ENCODE measurements at regions not wholly inside any gene's neighbourhood (a gene's known extent, or its start where the extent isn't known, plus 50 kb on each side); places are given as distances from the start of the nearest gene placed in this dataset.

DNA sequence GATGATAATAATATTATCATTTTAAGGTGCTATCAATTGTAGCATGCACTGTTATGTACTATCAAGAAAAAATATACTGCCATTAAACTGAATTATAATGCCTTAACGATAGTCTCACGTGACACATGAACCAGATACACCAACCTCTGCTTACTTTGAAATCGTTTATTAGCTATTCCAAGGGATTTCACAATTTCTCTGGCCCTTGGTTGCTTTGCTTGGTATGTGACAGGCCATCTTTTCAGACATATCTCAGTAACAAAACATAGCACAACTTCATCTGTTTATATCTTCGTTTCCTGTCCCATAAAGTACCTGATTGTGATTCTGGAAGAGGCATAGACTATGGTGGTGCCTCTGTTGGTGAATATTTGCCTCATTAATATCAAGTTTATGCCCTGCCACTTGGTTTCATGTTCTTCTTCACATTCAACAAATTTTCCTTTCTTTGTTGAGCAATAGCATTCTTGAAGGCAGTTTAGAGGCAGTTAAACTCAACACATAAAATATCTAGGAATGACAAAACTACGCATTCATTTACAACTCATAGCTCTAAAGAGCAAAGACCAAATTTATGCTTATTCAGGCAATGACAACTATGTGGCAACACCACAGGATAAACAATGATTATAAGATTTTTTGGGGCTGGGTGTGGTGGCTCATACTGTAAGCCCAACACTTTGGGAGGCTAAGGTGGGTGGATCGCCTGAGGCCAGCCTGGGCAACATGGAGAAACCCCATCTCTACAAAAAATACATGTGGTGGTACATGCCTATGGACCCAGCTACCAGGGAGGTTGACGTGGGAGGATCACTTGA lies 84.3 kb downstream of the MCFD2 start:
- DNase-seq (ENCODE audit: low read depth): no peak

DNA sequence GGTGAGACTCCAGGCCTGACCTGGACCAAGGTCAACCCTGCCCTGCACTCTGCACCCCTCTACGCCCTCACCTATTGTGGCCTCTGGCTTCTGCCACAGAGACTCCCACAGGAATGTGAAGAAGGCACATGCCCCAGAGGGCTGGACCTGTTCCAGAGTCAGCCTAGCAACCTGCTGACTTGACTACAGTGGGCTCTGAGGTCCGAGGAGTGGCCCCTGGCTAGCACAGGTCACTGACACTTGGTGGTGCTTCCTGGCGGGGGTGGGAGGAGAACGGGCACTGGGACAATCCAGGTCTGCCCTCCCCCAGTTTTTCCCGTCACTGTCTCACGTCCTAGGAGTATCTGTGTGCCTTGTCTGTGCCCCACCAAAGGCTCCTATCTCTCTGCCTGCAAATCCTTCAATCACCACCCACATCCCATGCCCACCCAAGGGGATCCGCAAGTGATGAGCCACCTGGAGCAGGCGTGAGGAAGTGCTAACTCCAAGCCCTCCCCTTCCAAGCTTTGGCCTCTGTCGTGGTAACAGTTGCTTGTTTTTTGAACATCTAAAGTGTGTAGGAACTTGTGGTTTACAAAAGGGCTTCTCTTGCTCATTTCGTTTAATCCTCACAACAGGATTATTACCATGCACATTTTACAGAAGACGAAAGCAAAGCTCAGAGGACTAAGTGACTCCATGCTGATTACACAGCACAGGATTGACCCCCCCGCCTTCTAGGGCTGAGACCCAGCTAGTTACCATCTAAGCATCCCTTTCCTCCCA lies 86.2 kb downstream of the MCFD2 start:
- no peak for DNase-seq (ENCODE audit: low read depth)

DNA sequence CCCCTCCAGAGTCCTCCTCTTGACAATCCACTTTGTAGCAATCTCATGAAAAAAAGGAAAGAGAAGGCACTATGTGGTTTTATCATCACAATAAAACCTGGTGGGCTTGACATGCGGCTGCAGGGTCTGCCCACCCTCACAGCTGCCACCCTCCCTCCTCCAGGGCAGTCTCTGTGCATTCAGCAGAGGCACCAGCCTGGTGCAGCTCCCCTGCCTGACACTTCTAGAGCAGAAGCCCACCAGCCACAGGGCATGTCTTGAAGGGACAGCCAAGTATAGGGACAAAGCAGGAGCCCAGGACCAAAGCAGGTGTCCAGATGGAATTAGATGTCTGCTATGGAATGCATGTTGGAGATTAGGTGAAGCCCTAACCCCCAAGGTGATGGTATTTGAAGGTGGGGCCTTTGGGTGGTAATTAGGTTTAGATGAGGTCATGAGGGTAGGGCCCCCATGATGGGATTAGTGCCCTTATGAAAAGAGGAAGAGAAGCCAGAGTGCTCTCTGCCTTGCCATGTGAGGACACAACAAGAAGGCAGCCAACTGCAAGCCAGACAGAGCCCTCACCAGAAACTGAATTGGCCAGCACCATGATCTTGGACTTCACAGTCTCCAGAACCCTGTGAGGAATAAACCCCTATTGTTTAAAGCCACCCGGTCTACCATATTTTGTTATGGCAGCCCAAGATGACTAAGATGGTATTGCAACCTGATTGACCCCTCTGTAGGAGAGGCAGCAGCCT lies 86.9 kb downstream of the MCFD2 start:
- DNase-seq (ENCODE audit: low read depth): no peak

DNA sequence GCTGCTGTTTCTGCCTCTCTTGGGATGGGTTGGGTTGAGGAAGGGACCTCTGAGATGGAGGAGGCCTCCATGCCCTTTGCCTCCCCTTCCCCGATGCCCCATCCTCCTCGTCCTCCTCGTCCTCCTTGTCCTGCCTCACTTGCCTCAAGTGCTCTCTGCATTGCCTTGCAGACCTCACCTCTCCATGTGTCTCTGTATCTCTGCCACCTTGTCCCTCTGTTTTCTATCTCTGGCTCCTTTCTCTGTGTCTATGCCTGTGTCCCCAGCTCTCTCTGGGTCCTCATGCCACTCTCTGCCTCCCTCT lies 87.5 kb downstream of the MCFD2 start:
- no peak for DNase-seq (ENCODE audit: low read depth)

DNA sequence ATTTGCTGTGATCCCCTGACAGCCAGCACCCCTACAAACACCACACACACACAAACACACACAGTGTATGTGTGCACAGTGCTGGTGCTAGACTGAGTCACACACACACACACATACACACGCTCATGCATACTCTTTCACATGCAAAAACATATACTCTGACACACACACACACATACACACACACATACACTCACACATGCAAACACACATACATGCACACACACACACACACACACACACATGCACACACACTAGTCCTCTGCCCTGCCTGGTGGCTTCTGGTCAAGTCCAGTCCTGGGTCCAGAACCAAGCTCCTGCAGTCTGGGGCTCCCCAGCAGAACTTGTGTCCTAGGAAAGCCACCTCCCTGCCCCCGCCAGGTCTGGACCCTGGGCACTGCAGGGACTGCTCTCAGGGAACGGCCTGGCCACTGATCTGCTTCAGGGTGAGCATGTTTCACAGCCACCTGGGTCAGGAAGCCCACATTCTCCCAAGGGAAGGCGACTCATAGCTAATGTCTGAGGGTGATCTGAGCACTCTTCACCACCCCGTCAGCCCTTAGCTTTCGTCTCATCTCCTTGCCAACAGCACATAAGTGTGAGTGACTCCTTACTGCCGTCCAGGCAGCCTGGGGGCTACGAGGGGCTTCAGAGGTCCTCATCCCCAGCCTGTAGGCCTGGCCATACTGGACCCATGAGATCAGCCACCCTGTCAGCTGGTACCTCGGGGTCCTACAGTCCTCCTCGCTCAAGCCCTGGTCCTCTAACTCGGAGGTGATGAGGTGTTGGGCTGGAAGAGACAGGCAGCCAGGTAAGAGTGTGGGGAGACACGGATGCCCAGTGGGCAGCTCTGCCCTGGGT lies 88.1 kb downstream of the MCFD2 start:
- peak; percentile 67 for DNase-seq (ENCODE audit: low read depth)

DNA sequence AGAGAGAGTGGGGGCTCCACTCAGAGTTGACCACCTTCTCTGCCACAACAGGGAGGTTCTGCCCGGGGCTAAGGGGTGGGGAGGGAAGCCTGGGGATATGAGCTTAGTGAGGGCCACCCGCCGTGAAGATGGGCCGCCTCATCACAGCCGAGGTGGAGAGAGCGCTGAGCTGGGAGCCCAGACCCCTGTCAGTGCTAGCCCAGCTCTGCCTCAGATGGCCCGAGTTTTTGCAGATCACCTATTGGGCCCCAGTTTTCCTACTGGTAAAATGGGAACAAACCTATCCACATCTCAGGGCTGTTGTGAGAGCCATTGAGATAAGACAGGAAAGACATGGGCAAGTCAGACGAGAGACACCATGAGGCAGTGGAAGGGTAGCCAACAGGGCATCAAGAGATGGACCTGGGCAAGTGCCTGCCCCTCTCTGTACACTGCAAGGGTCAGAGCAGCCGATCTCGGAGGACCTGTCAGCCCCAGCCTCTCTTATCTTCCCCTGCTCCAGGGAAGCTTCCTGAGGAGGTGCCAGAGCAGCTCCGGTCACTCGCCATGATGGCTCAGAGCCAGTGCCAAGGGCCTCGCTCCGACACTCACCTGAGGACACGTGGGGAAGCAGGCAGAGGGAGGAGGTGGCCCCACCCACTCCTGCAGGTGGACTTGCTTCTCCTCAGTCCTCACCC lies 88.9 kb downstream of the MCFD2 start:
- no peak for DNase-seq (ENCODE audit: low read depth)

DNA sequence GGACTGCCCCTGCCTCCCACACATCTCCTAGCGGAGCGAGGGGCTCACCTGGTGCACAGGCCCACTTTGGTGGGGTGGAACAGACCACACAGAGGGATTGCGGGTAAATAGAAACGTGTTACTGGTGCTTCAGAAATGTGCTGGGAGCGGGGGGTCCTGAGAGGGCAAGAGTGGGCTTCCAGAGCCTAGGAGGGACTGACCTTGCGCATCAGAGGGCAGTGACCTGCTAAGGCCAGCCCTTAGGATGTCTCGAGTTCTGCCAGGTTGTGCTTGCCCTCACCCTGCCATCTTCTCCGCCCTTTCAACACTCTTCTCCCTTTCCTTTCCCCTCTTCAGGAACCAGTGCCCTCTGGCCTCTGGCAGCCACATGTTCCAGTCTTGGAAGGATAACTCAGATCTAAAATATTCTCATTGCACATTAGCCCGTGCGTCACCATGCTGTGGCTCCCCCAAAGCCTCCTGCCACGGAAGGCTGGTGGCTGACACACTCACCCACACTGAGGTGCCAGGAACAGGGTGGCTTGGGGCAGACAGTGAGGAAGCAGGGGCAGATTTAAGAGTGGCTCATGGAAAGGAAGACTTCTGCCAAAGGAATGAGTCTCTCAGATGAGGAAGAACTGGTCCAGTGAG lies 89.6 kb downstream of the MCFD2 start:
- DNase-seq (ENCODE audit: low read depth): peak; percentile 59

DNA sequence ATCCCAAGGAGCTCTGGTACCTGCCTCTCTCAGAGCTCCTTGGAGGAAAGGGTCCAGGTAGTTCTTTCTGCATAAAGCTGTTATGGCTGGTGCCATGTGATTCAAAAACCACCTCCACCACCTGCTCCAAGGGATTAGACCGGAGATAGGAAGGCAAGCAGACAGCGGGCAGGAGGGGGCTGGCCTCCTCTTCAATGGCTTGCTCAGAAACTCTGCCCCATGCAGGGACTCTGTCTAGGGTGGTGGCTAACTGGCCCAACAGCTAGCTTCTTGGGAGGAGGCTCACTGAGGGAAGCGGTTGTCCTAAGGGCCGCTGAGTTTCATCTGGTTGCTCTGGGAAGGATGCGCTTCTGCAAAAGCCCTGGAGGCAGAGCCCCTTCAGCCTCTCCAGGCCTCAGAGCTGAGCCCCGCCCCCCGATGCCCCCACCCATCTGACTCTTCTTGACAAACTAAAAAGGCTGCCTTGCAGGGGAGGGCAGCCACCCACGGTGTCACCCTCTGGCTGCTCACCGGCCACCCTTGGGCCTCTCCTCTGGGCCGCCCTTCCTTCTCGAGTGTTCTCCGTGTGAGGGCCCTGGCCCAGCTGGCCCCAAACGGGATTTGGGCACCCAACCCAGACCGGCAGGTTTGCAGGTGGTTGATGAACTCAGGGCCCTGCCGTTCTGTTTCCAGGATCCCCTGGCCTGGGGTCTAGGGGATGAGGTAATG lies 90.2 kb downstream of the MCFD2 start:
- no peak for DNase-seq (ENCODE audit: low read depth)

DNA sequence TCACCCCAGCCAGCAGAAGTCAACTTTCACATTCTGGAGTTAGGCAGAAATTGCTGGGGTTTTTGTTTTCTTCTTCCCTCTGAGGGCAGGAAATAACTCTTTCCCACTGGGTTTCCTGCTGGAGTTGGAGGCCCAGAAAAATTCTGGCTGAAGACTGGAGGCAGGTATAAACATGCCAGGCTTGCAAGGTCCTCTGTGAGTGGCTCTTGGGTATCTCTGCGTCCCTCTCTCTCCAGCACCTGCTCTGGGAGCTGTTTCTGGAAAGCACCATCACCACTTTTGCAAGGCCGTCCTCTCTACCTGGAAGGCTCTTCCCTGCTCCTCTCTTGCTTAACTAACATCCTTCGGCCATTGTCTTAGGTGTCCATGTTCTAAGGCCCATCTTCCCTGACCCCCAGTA lies 91.0 kb downstream of the MCFD2 start:
- DNase-seq (ENCODE audit: low read depth): no peak

DNA sequence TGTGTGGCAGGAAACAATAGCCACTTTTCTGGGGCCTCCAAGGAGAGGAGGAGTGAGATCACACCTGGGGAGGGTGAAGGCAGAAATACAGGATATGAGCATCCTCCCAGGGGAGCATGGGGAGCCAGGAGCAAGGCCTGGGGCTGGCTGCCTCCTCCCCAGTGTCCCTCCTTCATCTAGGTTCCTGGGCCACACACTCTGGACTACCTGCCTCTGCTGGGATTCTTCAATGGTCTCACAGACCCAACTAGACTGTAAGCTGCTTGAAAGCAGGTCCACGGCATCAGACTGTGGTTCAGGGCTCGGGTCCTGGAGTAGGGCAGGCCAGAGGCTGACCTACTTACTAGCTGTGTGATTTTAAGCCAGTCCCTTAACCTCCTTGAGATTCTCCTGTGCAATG lies 94.0 kb downstream of the MCFD2 start:
- DNase-seq (ENCODE audit: low read depth): no peak

DNA sequence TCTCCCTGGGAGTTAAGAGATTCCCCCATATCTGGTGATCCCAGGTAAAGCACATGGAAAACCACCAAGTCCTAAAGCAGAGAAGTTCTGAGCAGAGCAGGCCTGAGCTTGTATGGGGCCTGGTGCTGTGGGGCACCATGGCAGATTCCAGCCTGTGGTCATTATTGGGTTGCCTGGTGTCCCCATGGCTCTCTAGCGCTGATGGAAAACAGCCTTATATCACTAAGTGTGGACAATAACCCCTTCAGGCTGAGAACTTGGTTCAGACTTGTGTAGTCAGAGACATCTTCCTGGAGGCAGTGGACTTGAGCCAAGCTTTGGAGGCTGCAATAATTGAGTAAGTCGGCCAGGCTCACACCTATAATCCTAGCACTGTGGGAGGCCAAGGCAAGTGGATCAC lies 96.8 kb downstream of the MCFD2 start:
- no peak for DNase-seq (ENCODE audit: low read depth)

DNA sequence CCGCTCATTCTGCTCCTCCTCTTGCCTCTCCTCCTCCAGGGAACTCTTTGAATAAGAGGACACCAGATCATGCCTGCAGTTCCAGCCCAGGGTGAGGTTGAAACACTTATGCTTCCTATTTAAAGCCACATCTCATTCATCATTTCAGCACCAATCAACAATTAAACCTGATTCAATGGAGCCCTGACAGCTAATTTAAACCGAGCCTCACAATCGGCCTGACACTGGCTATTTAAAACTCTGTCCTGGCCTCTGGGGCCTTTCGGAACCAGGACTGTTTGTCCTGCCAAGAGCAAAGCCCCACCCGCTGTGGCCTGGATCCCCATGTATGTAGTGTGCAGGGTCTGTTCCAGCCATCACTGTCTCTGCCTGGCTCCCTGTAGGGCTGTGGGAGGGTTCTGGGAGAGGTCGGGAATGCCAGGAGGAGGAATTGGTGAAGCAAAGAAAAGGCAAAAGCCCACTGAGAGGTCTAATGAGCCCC lies 97.4 kb downstream of the MCFD2 start:
- no peak for DNase-seq (ENCODE audit: low read depth)

DNA sequence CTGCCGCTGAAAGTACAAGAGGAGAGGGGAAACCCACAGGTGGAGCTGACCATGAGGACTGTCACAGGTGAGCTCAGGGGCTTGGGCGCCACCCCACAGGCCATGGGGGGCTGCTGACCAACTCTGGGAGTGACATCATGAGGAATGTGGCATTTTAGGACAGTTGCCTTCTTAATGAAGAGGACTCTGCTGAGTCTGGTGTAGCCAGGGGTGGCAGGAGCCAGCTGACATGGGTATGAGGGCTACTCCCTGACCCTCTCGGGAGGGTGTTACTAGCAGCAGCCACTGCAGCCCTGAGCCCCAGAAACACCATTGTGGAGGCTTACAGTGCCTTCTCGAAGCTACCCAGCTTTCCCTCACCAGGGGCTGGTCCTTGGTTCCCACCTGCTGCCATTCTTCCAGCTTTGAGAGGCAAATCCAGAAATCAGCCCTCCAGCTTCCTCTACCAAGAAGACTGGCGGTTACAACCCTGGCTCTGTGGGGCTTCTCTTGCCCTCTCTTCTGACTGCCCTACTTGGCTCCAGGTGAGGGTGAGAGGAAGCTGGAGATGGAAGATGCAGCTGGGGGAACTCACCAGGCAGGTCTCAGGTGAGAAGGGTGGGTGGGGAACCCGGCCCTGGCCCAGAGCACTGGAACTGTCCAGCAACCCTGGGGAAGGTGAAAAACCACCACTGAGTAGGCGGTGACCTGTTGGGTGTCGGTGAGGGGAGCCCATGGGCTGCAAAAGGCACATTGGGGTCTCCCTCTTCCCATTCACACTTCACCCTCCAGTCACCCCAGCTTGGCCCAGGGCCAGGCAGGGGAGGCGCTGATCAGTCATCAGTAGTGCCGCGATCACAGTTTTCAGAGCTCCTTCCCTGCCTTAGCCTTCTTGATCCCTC lies 98.5 kb downstream of the MCFD2 start:
- no peak for DNase-seq (ENCODE audit: low read depth)

DNA sequence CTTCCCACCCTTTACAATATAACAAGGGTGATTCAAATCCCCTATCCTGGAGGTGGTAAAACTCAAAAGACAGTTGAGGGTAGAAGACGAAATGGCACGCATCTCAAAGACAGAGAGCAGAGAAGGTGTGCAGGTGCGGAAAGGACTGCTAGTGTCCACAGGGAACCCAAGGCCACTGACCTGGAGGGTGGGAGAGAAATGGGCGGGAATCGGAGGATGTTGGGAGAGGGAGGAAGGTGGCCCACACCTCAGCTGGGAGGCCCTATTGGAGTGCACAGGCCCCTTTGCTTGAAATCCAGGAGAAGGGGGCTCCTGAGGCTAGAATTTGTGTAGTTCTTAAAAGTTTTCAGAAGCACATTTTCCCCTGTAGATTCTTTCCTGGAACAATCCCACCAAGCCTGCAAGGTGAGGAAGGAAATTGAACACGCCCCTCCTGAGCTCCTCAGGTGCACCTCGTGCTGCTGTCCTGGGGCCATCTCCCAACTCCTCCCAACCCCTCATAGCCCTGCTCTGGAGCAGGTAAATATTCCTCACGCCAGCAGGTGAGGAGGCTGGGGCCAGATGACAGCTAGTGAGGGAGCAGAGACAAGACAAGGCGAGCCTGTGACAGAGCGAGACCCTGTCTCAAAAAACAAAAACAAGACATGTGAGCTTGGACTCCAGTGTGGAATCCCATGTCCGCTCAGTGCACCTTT lies 99.3 kb downstream of the MCFD2 start:
- no peak for DNase-seq (ENCODE audit: low read depth)

DNA sequence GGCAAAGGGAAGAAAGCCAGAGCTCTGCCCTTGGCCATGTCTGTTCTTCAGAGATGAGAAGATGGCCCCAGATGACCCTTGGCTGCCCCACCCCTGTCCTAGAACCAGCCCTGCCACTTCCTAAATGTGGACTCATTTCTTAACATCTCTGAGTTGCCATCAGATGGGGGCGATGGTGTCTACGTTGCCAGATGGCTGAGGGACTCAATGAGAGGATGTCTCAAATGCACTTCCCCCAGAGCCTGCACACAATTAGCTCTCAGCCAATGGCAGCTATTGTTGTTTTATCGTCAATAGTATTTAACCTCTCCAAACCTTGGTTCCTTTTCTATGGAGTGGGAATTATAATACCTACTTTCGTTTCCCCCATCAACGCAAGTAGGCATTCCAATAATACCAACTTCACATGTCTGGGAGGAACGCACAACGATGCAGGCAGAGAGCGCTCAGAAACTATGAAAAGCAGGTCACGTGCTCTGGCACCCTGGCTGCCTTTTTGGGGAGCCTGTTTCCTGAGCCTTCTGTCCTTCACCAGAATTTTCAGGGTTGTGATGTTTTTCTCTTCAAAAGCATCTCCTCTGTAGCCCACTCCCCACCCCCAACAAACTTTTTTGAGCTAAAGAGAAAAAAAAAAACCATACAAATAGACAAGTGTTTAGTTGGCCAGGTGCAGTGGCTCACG lies 100.3 kb downstream of the MCFD2 start:
- no peak for DNase-seq (ENCODE audit: low read depth)

DNA sequence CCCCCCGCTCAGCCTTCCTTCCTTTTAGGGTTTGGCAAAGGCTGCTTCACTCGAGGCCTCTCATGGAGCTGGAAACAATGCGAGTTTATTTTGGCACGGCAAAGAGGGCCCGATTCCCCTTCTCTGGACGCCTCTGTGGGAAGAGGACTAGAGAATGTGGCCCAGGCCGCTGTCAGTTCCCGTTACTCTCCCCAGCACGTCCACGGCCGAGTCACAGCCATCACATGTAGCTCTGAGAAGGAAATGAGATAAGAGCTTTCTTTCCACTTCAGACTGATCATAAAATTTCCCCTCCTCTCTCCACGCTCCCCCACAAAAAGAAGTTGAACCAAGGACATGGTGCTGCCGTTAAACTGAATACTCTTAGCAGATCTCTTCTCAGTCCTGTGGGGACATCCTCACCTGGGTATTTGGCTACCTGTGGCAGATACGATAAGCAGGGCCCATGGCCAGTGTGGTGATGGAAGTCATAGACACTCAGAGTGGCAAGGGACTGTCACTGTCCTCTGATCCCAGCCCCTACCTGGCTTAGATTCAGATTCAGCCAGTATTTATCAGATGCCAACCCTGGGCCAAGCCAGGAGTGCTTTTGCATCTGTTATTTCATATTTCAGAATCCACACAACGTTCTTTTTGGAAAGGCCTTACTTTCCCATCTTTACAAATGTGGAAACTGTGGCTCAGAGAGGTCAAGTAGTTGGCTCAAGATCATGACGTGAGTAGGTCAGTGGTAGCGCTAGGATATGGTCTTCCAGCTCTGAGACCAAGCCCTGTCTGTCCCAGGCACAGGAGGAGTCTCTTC lies 101.2 kb downstream of the MCFD2 start:
- DNase-seq (ENCODE audit: low read depth): peak; percentile 13

Data from HT1080 (cell line).